NCI-H345 (cell line): ENCODE measurements at regions not wholly inside any gene's neighbourhood (a gene's known extent, or its start where the extent isn't known, plus 50 kb on each side); places are given as distances from the start of the nearest gene placed in this dataset.
"Not testable (repeated sequence)": the region's sequence is repeated elsewhere in the genome, so short reads cannot be mapped to it uniquely, and the experiment has no call there.

Experiments
- DNase-seq: peaks from one replicate; lab custom pipeline; 2025; lab: John Stamatoyannopoulos, UW

GRCh38 chr11:23859087-23859486 lies 637.8 kb upstream of the LUZP2 start:
- no peak for DNase-seq

DNA sequence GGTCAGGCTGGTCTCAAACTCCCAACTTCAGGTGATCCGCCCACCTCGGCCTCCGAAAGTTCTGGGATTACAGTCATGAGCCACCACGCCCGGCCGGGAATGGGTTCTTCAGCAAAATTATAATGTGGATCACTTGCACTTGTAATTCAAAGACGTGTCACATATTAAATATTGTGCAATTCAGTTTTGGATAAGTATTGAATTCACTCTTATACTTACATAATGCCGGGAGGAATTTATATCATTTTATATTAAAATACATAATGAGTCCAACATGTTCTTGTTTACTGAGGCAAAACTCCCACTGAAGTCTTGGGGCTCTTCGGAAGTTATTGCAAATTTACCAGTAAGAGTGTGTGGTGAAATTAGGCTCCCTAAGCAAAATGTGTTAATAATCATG lies 635.2 kb upstream of the LUZP2 start:
- no peak for DNase-seq

- DNase-seq = no peak
Measured at GRCh38 chr11:23865341-23865975, 631.4 kb upstream of the LUZP2 start.

DNA sequence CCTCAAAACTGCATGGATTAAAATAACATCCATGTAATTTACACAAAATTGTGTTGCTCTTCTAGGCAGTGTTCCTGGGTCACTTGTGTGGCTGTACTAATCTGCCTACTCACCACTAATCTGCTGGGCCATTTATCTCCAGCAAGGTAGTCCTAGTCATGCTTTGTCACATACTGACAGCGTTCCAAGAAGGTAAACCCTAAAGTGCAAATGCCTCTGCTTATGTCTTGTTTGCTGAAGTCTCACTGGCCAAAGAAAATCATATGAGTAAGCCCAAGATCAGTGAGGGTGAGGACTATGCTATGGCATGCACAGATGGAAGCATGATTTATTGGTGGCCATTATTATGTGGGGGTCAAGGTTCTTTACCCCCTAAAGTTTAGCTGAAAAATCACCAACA lies 630.2 kb upstream of the LUZP2 start:
- DNase-seq = no peak

- DNase-seq = no peak
Measured at GRCh38 chr11:23869671-23870070, 627.2 kb upstream of the LUZP2 start.

- DNase-seq = no peak
Measured at GRCh38 chr11:23873406-23873805, 623.4 kb upstream of the LUZP2 start.

GRCh38 chr11:23875176-23875850 lies 621.5 kb upstream of the LUZP2 start:
- DNase-seq = no peak

GRCh38 chr11:23883426-23884048 lies 613.3 kb upstream of the LUZP2 start:
- not testable (repeated sequence) for DNase-seq

DNA sequence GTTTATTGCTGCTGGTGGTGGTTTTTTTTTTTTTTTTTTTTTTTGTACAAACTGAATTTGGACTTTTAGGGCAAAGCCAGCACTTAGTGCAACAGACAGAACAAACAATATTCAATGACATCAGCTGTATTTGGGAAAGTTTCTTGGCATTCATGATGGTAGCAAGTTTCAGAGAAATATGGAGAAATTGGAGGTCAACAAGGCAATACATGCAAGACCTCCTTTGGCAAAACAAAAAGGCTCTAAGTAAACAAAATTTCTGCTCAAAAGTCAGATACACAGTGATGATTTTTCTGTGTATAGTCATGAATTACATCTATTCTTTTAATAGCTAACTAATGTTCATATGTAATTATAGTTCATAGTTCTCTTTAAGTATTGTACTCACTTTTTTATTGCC lies 612.5 kb upstream of the LUZP2 start:
- no peak for DNase-seq

DNA sequence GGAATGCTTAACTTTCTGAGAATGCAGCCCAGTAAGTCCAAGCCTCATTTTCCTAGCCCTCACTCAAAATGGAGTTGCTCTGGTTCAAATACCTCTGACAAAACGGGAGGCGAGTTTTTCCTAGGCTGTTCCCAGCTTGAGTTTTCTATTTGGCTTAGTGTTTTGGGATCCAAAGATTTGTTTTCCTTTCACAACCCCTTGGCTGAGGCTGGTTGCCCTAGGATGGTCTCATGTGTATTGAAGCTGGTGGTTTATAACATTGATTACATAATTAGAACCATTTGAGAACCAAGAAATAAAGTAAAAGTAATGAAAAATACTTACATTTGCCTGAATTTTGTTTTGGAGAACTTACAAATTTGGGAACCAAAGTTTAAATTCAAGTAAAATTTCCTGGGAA lies 611.1 kb upstream of the LUZP2 start:
- no peak for DNase-seq

DNA sequence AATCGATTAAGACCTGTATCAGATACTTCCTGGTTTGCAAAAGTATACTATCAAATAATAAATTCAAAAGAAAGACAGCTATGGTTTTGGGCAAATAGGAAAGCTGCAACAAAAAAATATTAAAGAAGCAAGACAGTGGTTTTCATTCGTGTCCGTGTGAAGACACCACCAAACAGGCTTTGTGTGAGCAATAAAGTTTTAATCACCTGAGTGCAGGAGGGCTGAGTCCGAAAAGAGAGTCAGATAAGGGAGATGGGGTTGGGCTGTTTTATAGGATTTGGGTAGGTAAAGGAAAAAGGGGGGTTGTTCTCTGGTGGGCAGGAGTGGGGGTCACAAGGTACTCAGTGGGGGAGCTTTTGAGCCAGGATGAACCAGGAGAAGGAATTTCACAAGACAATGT lies 609.7 kb upstream of the LUZP2 start:
- not testable (repeated sequence) for DNase-seq

DNA sequence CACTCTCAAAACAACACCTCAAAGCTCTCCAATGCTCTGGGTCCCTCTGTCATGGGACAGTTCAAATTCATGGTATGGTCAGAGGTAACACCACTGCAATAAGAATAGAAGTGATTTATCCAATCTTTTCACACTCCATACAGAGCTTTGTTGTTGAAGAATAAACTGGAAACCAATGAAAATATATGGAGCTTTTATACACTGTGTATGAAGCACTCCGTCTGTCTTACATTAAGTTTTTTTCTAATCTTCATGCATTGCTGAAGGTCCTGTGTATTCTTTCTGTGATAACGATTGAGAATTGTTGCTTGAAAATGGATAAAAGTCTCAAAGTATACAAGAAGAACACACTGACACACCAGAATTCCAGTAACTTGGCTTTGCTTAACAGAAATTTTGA lies 603.7 kb upstream of the LUZP2 start:
- no peak for DNase-seq

- no peak for DNase-seq
Measured at GRCh38 chr11:23897453-23898286, 599.2 kb upstream of the LUZP2 start.

- no peak for DNase-seq
Measured at GRCh38 chr11:23903044-23903704, 593.7 kb upstream of the LUZP2 start.

DNA sequence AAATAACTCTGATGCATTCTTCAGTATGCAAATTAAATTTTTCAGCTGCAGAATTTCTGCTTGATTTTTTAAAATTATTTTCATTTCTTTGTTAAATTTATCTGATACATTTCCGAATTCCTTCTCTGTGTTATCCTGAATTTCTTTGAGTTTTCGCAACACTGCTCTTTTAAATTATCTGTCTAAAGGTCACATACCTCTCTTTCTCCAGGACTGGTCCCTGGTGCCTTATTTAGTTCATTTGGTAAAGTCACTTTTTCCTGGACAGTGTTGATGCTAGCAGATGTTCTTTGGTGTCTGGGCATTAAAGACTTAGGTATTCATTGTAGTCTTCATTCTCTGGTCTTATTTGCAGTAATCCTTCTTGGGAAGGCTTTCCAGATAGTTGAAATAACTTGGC lies 577.4 kb upstream of the LUZP2 start:
- no peak for DNase-seq

- no peak for DNase-seq
Measured at GRCh38 chr11:23923357-23923756, 573.5 kb upstream of the LUZP2 start.

DNA sequence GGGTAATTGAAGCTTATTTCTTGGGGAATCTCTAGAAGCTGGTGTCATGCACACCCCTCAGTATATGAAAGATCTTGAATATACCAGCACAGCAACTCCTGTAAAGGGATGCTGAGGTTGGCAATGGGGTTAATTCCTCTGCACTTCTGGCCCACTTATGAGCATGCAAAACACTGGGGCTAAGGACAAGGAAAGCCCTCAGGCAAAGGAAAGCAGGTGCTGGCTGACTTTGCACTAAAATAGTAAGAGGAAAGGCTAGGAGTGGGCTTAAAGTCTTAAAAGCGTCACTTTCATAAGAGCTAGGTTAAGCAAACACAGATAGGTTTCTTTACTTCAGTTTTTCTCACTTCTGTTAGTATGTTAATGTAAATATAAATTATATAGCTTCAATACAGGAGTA lies 572.6 kb upstream of the LUZP2 start:
- DNase-seq = no peak

DNA sequence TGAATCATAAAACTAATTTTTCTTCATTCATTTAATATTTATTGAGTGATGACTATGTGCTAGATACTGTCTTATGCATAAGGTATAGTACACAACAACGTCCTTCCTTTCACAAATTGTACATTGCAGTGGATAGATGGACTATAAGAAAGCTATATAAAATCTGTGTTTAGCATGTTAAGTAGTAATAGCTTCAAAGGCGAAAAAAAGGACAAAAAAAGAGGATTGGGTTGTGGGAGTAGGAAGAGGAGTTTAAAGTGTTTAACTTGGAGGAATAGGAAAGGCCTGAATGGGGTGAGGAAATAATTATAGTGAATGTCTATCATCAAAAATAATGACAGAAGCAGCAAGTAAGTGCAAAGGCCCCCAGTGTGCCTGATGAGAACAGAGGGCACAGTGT lies 565.4 kb upstream of the LUZP2 start:
- DNase-seq = no peak

- no peak for DNase-seq
Measured at GRCh38 chr11:23932485-23932898, 564.4 kb upstream of the LUZP2 start.

DNA sequence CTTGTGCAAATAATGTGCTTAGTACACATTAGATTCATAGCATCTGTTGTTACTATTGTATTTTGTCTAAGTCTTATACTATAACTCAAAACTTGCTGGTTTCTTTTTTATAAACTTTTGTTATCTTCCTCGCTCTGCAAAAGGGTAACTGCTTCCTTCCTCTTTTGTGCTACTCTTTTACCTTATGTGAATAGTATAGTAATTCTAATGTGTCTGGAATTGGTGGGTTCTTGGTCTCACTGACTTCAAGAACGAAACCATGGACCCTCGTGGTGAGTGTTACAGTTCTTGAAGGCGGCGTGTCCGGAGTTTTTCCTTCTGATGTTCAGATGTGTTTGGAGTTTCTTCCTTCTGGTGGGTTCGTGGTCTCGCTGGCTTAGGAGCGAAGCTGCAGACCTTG lies 563.1 kb upstream of the LUZP2 start:
- no peak for DNase-seq

DNA sequence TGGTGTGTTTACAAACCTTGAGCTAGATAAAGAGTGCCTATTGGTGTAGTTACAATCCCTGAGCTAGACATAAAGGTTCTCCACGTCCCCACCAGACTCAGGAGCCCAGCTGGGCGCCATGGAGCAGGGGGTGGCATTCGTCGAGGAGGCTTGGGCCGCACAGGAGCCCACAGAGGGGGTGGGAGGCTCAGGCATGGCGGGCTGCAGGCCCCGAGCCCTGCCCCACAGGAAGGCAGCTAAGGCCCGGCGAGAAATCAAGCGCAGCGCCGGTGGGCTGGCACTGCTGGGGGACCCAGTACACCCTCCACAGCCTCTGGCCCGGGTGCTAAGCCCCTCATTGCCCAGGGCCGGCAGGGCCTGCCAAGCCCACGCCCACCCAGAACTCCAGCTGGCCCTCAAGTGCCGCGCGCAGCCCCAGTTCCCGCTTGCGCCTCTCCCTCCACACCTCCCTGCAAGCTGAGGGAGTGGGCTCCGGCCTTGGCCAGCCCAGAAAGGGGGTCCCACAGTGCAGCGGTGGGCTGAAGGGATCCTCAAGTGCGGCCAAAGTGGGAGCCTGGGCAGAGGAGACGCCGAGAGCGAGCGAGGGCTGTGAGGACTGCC lies 562.1 kb upstream of the LUZP2 start:
- not testable (repeated sequence) for DNase-seq
